ENCODE measurements at regions not wholly inside any gene's neighbourhood (a gene's known extent, or its start where the extent isn't known, plus 50 kb on each side); places are given as distances from the start of the nearest gene placed in this dataset.

DNA sequence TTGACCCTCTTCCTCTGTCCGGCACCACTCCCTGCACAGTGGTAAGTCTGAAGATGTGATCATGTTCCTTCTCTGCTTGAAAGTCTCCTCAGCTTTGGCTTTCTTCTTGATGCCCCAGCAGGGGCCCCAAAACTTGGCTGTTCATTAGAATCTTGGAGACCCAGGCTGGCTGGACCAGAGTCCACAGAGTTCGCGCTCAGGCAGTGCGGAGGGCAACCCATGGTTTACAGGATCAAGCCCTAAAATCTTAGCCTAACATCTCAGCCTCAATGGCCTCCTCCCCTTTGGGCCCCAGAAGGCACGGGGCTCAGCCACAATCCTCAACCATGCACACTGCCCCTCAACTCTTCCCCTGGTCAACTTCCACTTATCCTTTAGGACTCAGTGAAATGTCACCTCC is 72.9 kb upstream of the GTSF1L start:
- Histone ChIP-seq H3K9ac (no peak overlapping the region), H3K79me2 (ENCODE audit: low read depth) (no peaks in the 10 kb centered on the region), H3K27ac (no peak overlapping the region), H3K4me2 (no peak overlapping the region), H3K4me3 (no peak overlapping the region), H3K27me3 (no peaks in the 10 kb centered on the region), H3K36me3 (no peaks in the 10 kb centered on the region), H2AFZ (replicated peaks) (no peak overlapping the region), H3K9me3 (ENCODE audit: low read depth) (peaks cover 15% of the 10 kb centered on the region), H3F3A (ENCODE audit: low read depth) (peaks cover 9% of the 10 kb centered on the region), H4K20me1 (ENCODE audit: low read depth) (no peaks in the 10 kb centered on the region), H3K4me1 (peaks cover 17% of the 10 kb centered on the region)
- H3K9me3 Mint-ChIP-seq = peaks cover 14% of the 10 kb centered on the region
- H3K36me3 Mint-ChIP-seq = no peaks in the 10 kb centered on the region
- H3K4me3 Mint-ChIP-seq = no peak overlapping the region
- peaks cover 20% of the 10 kb centered on the region for H3K4me1 Mint-ChIP-seq
- TF ChIP-seq EZH2 (IDR thresholded peaks at IDR 0.05) (no peak), EZH2phosphoT487 (IDR thresholded peaks at IDR 0.05) (no peak)
- TF ChIP-seq, protein P1, sequence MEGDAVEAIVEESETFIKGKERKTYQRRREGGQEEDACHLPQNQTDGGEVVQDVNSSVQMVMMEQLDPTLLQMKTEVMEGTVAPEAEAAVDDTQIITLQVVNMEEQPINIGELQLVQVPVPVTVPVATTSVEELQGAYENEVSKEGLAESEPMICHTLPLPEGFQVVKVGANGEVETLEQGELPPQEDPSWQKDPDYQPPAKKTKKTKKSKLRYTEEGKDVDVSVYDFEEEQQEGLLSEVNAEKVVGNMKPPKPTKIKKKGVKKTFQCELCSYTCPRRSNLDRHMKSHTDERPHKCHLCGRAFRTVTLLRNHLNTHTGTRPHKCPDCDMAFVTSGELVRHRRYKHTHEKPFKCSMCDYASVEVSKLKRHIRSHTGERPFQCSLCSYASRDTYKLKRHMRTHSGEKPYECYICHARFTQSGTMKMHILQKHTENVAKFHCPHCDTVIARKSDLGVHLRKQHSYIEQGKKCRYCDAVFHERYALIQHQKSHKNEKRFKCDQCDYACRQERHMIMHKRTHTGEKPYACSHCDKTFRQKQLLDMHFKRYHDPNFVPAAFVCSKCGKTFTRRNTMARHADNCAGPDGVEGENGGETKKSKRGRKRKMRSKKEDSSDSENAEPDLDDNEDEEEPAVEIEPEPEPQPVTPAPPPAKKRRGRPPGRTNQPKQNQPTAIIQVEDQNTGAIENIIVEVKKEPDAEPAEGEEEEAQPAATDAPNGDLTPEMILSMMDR (IDR thresholded peaks at IDR 0.05) = no peak
- H3K27me3 Mint-ChIP-seq (ENCODE audit: insufficient read depth, low read depth) = peaks cover 17% of the 10 kb centered on the region
- DNase-seq (ENCODE audit: low spot score) = no peak
- no peak overlapping the region for H3K27ac Mint-ChIP-seq

DNA sequence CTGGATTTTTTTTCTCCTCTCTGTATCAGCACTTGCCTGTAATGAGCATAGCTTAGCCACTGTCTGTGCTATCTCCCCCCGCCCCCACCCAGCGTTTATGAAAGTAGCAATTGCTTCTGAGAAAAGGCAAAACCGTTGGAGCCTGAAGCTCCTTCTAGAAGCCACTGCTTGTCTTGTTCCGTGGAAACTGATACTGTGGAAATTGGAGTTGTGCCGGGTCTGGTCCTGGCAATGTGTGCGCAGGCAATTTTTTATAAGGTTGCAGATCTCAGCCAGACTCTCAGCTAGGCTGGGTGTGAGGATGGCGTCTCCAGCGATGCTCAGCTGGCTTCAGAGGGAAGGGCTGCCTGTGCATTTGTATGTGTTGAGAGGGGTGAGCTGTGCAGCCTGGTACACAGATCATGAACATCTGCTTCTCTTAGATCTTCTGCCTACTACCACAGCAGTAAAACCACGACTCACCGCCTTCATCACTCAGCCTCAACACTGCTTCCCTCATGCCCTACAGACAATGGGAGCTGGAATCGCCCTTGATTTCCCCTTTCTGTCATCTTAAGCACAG is 72.4 kb upstream of the GTSF1L start:
- peaks cover 16% of the 10 kb centered on the region for H3K9me3 Mint-ChIP-seq
- peaks cover 17% of the 10 kb centered on the region for H3K27me3 Mint-ChIP-seq (ENCODE audit: insufficient read depth, low read depth)
- Histone ChIP-seq H4K20me1 (ENCODE audit: low read depth) (no peaks in the 10 kb centered on the region), H3F3A (ENCODE audit: low read depth) (peaks cover 9% of the 10 kb centered on the region), H3K9ac (no peak overlapping the region), H3K4me2 (peak overlapping the region; percentile 21), H3K4me1 (peaks cover 17% of the 10 kb centered on the region), H3K9me3 (ENCODE audit: low read depth) (peaks cover 10% of the 10 kb centered on the region), H2AFZ (replicated peaks) (no peak overlapping the region), H3K79me2 (ENCODE audit: low read depth) (no peaks in the 10 kb centered on the region), H3K27ac (no peak overlapping the region), H3K36me3 (no peaks in the 10 kb centered on the region), H3K27me3 (no peaks in the 10 kb centered on the region), H3K4me3 (no peak overlapping the region)
- H3K36me3 Mint-ChIP-seq = no peaks in the 10 kb centered on the region
- H3K27ac Mint-ChIP-seq = peak overlapping the region; percentile 42
- no peak for DNase-seq (ENCODE audit: low spot score)
- H3K4me3 Mint-ChIP-seq = no peak overlapping the region
- H3K4me1 Mint-ChIP-seq = peaks cover 20% of the 10 kb centered on the region
- TF ChIP-seq, protein P1 (IDR thresholded peaks at IDR 0.05) = no peak

DNA sequence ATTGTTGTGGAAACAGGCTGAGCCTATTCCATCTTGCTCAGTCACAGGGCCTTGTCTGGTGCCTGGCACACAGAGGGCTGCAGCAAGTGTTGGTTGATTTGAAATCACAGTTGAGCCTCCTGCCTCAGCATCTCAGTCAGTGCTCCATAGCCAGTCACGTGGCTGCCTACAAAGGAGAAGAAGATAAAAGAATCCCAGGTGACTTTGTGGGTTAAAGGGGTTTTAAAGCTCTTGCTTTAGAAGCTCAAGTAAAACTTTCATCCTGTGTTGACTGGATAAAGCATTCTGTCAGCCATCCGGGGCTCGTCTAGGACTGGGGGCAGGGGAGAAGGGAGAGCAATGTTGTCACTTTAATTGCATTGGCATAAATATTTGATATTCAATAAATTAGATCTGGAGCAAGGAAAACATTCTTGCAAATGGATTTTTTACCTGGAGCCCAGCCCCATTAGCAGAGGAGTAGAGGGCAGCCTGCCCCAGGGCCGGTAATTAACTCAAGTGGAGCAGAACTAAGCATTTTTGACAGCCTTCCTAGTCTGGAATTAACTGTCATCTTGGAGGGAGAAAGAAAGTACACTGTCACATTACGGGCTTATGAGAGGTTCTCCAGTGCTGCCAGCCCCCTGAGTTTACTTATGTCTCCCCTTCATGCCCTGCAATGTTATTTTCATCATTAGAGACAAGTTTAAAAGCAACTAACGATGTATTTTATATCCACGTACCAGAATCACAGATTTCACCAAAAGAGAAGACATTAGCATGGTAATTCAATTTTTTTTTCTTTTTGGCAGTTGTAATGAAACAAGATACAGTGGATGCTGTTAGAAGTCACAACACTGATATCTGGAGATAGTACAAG is 71.7 kb upstream of the GTSF1L start:
- Histone ChIP-seq H3F3A (ENCODE audit: low read depth) (peaks cover 9% of the 10 kb centered on the region), H3K9me3 (ENCODE audit: low read depth) (peaks cover 9% of the 10 kb centered on the region), H3K27ac (no peak overlapping the region), H3K27me3 (no peaks in the 10 kb centered on the region), H3K9ac (no peak overlapping the region), H3K4me2 (peak overlapping the region; percentile 21), H3K36me3 (no peaks in the 10 kb centered on the region), H4K20me1 (ENCODE audit: low read depth) (no peaks in the 10 kb centered on the region), H3K79me2 (ENCODE audit: low read depth) (no peaks in the 10 kb centered on the region), H3K4me3 (no peak overlapping the region), H3K4me1 (peaks cover 17% of the 10 kb centered on the region), H2AFZ (replicated peaks) (no peak overlapping the region)
- TF ChIP-seq EZH2phosphoT487 (IDR thresholded peaks at IDR 0.05) (no peak), EZH2 (IDR thresholded peaks at IDR 0.05) (no peak)
- TF ChIP-seq, protein P1 (IDR thresholded peaks at IDR 0.05) = no peak
- H3K4me3 Mint-ChIP-seq = no peak overlapping the region
- H3K27me3 Mint-ChIP-seq (ENCODE audit: insufficient read depth, low read depth) = peaks cover 17% of the 10 kb centered on the region
- H3K4me1 Mint-ChIP-seq = peaks cover 20% of the 10 kb centered on the region
- no peaks in the 10 kb centered on the region for H3K36me3 Mint-ChIP-seq
- DNase-seq (ENCODE audit: low spot score) = peak; percentile 58
- H3K27ac Mint-ChIP-seq = peak overlapping the region; percentile 42
- H3K9me3 Mint-ChIP-seq = peaks cover 16% of the 10 kb centered on the region

Measured in neural progenitor cell (in vitro differentiated cells).